ENCODE measurements at regions not wholly inside any gene's neighbourhood (a gene's known extent, or its start where the extent isn't known, plus 50 kb on each side); places are given as distances from the start of the nearest gene placed in this dataset.

GRCh38 chr18:30499721-30500120, 542.8 kb downstream of the DSC3 start:
- BruUV-seq (replicated peaks): no TSS peak
- H3K4me3 ChIP-seq (ENCODE audit: low read depth, low read length, poor library complexity, severe bottlenecking): no peak overlapping the region
- H3K4me1 ChIP-seq (ENCODE audit: insufficient read depth, low read length, poor library complexity, severe bottlenecking): no peaks in the 10 kb centered on the region
- H3K36me3 ChIP-seq (ENCODE audit: insufficient read depth, low read length, poor library complexity, severe bottlenecking): no peaks in the 10 kb centered on the region
- TF ChIP-seq EZH2 (IDR thresholded peaks at IDR 0.05; ENCODE audit: borderline replicate concordance, low read depth, low read length, poor library complexity, severe bottlenecking) (no peak), CTCF (conservative IDR thresholded peaks at IDR 0.05; ENCODE audit: low read depth, low read length) (no peak)
- ChIA-PET POLR2A (ENCODE audit: low non-redundant PET) (no interaction called here), CTCF (no interaction called here)
- no peak overlapping the region for H3K27ac ChIP-seq (ENCODE audit: low read depth, low read length, poor library complexity, severe bottlenecking)
- intact Hi-C loops (cut with micrococcal nuclease; ENCODE audit: unreplicated experiment): no loop called here
- no peaks in the 10 kb centered on the region for H3K27me3 ChIP-seq (replicated peaks; ENCODE audit: insufficient read depth, low read depth, low read length, poor library complexity)
- DNase-seq (ENCODE audit: low spot score): no peak
- H3K9me3 ChIP-seq (ENCODE audit: low read depth, low read length, poor library complexity, severe bottlenecking): no peaks in the 10 kb centered on the region

- H3K4me1 ChIP-seq (ENCODE audit: insufficient read depth, low read length, poor library complexity, severe bottlenecking): no peaks in the 10 kb centered on the region
- CTCF ChIA-PET: no interaction called here
- no peaks in the 10 kb centered on the region for H3K27me3 ChIP-seq (replicated peaks; ENCODE audit: insufficient read depth, low read depth, low read length, poor library complexity)
- TF ChIP-seq EZH2 (IDR thresholded peaks at IDR 0.05; ENCODE audit: borderline replicate concordance, low read depth, low read length, poor library complexity, severe bottlenecking): no peak
- no peak for TF ChIP-seq CTCF (conservative IDR thresholded peaks at IDR 0.05; ENCODE audit: low read depth, low read length)
- no peaks in the 10 kb centered on the region for H3K36me3 ChIP-seq (ENCODE audit: insufficient read depth, low read length, poor library complexity, severe bottlenecking)
- H3K4me3 ChIP-seq (ENCODE audit: low read depth, low read length, poor library complexity, severe bottlenecking): no peak overlapping the region
- no peak overlapping the region for H3K27ac ChIP-seq (ENCODE audit: low read depth, low read length, poor library complexity, severe bottlenecking)
- no peak for DNase-seq (ENCODE audit: low spot score)
- H3K9me3 ChIP-seq (ENCODE audit: low read depth, low read length, poor library complexity, severe bottlenecking): no peaks in the 10 kb centered on the region
- no TSS peak for BruUV-seq (replicated peaks)
- intact Hi-C loops (cut with micrococcal nuclease; ENCODE audit: unreplicated experiment): no loop called here
- POLR2A ChIA-PET (ENCODE audit: low non-redundant PET): no interaction called here
These were observed 549.9 kb downstream of the DSC3 start for GRCh38 chr18:30492552-30493129.

GRCh38 chr18:30491815-30492551, 550.6 kb downstream of the DSC3 start:
- Histone ChIP-seq H3K4me3 (ENCODE audit: low read depth, low read length, poor library complexity, severe bottlenecking) (no peak overlapping the region), H3K27ac (ENCODE audit: low read depth, low read length, poor library complexity, severe bottlenecking) (no peak overlapping the region), H3K27me3 (replicated peaks; ENCODE audit: insufficient read depth, low read depth, low read length, poor library complexity) (no peaks in the 10 kb centered on the region), H3K36me3 (ENCODE audit: insufficient read depth, low read length, poor library complexity, severe bottlenecking) (no peaks in the 10 kb centered on the region), H3K4me1 (ENCODE audit: insufficient read depth, low read length, poor library complexity, severe bottlenecking) (no peaks in the 10 kb centered on the region), H3K9me3 (ENCODE audit: low read depth, low read length, poor library complexity, severe bottlenecking) (no peaks in the 10 kb centered on the region)
- intact Hi-C loops (cut with micrococcal nuclease; ENCODE audit: unreplicated experiment): no loop called here
- TF ChIP-seq EZH2 (IDR thresholded peaks at IDR 0.05; ENCODE audit: borderline replicate concordance, low read depth, low read length, poor library complexity, severe bottlenecking): no peak
- no peak for TF ChIP-seq CTCF (conservative IDR thresholded peaks at IDR 0.05; ENCODE audit: low read depth, low read length)
- no TSS peak for BruUV-seq (replicated peaks)
- ChIA-PET POLR2A (ENCODE audit: low non-redundant PET) (no interaction called here), CTCF (no interaction called here)
- DNase-seq (ENCODE audit: low spot score): no peak

Measured in A673 (cell line).